ENCODE measurements at regions not wholly inside any gene's neighbourhood (a gene's known extent, or its start where the extent isn't known, plus 50 kb on each side); places are given as distances from the start of the nearest gene placed in this dataset.

- Histone ChIP-seq H3K27me3 (replicated peaks; ENCODE audit: control insufficient read depth, insufficient read depth, low read length) (no peaks in the 10 kb centered on the region), H3K4me3 (replicated peaks; ENCODE audit: low read depth, low read length) (no peak overlapping the region), H3K36me3 (ENCODE audit: control insufficient read depth, insufficient read depth, low read length) (no peaks in the 10 kb centered on the region)
- no peak for DNase-seq (ENCODE audit: extremely low read depth, insufficient read length)
- no peak for TF ChIP-seq CTCF (IDR thresholded peaks at IDR 0.05; ENCODE audit: insufficient read depth, low read length, poor library complexity, severe bottlenecking)
Observed at GRCh38 chr11:111444040-111444439, 65.0 kb upstream of the POU2AF1 start.

GRCh38 chr11:111443640-111444039 lies 64.6 kb upstream of the POU2AF1 start:
- no peak for DNase-seq (ENCODE audit: extremely low read depth, insufficient read length)

GRCh38 chr11:111443032-111443431 lies 64.0 kb upstream of the POU2AF1 start:
- DNase-seq (ENCODE audit: extremely low read depth, insufficient read length), result no peak
- H3K4me3 ChIP-seq (replicated peaks; ENCODE audit: low read depth, low read length), result no peak overlapping the region
- TF ChIP-seq CTCF (IDR thresholded peaks at IDR 0.05; ENCODE audit: insufficient read depth, low read length, poor library complexity, severe bottlenecking), result no peak
- H3K36me3 ChIP-seq (ENCODE audit: control insufficient read depth, insufficient read depth, low read length), result no peaks in the 10 kb centered on the region
- no peaks in the 10 kb centered on the region for H3K27me3 ChIP-seq (replicated peaks; ENCODE audit: control insufficient read depth, insufficient read depth, low read length)

More at GRCh38 chr11:111443640-111444039, 64.6 kb upstream of the POU2AF1 start:
- Histone ChIP-seq H3K36me3 (ENCODE audit: control insufficient read depth, insufficient read depth, low read length) (no peaks in the 10 kb centered on the region), H3K4me3 (replicated peaks; ENCODE audit: low read depth, low read length) (no peak overlapping the region), H3K27me3 (replicated peaks; ENCODE audit: control insufficient read depth, insufficient read depth, low read length) (no peaks in the 10 kb centered on the region)
- no peak for TF ChIP-seq CTCF (IDR thresholded peaks at IDR 0.05; ENCODE audit: insufficient read depth, low read length, poor library complexity, severe bottlenecking)

- TF ChIP-seq CTCF (IDR thresholded peaks at IDR 0.05; ENCODE audit: insufficient read depth, low read length, poor library complexity, severe bottlenecking), result no peak
- DNase-seq (ENCODE audit: extremely low read depth, insufficient read length), result no peak
- H3K36me3 ChIP-seq (ENCODE audit: control insufficient read depth, insufficient read depth, low read length), result no peaks in the 10 kb centered on the region
- H3K4me3 ChIP-seq (replicated peaks; ENCODE audit: low read depth, low read length), result no peak overlapping the region
- H3K27me3 ChIP-seq (replicated peaks; ENCODE audit: control insufficient read depth, insufficient read depth, low read length), result no peaks in the 10 kb centered on the region
Observed at GRCh38 chr11:111441443-111441842, 62.4 kb upstream of the POU2AF1 start.

GRCh38 chr11:111440416-111441205 lies 61.5 kb upstream of the POU2AF1 start:
- H3K4me3 ChIP-seq (replicated peaks; ENCODE audit: low read depth, low read length), result no peak overlapping the region
- H3K36me3 ChIP-seq (ENCODE audit: control insufficient read depth, insufficient read depth, low read length), result no peaks in the 10 kb centered on the region
- TF ChIP-seq CTCF (IDR thresholded peaks at IDR 0.05; ENCODE audit: insufficient read depth, low read length, poor library complexity, severe bottlenecking), result no peak
- DNase-seq (ENCODE audit: extremely low read depth, insufficient read length), result no peak
- H3K27me3 ChIP-seq (replicated peaks; ENCODE audit: control insufficient read depth, insufficient read depth, low read length), result no peaks in the 10 kb centered on the region

Measured in GM06990 (cell line).